SU-DHL-6 (cell line): ENCODE measurements at regions not wholly inside any gene's neighbourhood (a gene's known extent, or its start where the extent isn't known, plus 50 kb on each side); places are given as distances from the start of the nearest gene placed in this dataset.

Experiments
- H2AFZ ChIP-seq: fragments of 200-600 bp; sonication (generic); 2 replicates; pipeline ENCODE4 v1.6.1; 2014; ENCODE audit warnings: low read depth, mild to moderate bottlenecking, moderate library complexity, mixed read lengths, antibody characterized with exemption, low read length; ENCODE audit not compliant: severe bottlenecking
- H3F3A ChIP-seq: fragments of 200-600 bp; shearing (Covaris generic); 2 replicates; pipeline ENCODE4 v1.6.0; 2016; ENCODE audit warnings: antibody characterized with exemption, mild to moderate bottlenecking; ENCODE audit not compliant: insufficient read depth
- H3K27ac ChIP-seq: fragments of 200-600 bp; sonication (generic); 2 replicates; pipeline ENCODE4 v1.5.1; 2016; ENCODE audit warnings: low read depth, mild to moderate bottlenecking, low read length, moderate library complexity, mixed read lengths
- H3K27me3 ChIP-seq: fragments of 200-600 bp; sonication (generic), shearing (Covaris generic); 2 replicates; pipeline ENCODE4 v1.6.0; 2014; ENCODE audit warnings: mild to moderate bottlenecking, low read length
- H3K36me3 ChIP-seq: fragments of 200-600 bp; sonication (generic); 2 replicates; pipeline ENCODE4 v1.6.1; 2014; ENCODE audit warnings: mild to moderate bottlenecking, low read length, mixed read lengths
- H3K4me2 ChIP-seq: fragments of 300-600, 200-600 bp; shearing (Covaris generic), sonication (generic); 2 replicates; pipeline ENCODE4 v1.6.0; 2014; ENCODE audit warnings: low read length, low read depth, mild to moderate bottlenecking; ENCODE audit not compliant: poor library complexity, severe bottlenecking
- H3K4me3 ChIP-seq: fragments of 200-600 bp; sonication (generic); 2 replicates; pipeline ENCODE4 v1.5.1; 2014; ENCODE audit warnings: antibody characterized with exemption, low read length, mild to moderate bottlenecking, mixed read lengths; ENCODE audit not compliant: insufficient read depth, poor library complexity, severe bottlenecking
- H3K79me2 ChIP-seq: fragments of 200-600 bp; sonication (generic); 2 replicates; pipeline ENCODE4 v1.6.1; 2014; ENCODE audit warnings: mild to moderate bottlenecking, low read length, moderate library complexity; ENCODE audit not compliant: insufficient read depth
- H3K9ac ChIP-seq: fragments of 200-600 bp; sonication (generic); 2 replicates; pipeline ENCODE4 v1.7.0; 2014; ENCODE audit warnings: mild to moderate bottlenecking, low read length
- H3K9me2 ChIP-seq: fragments of 200-600 bp; sonication (generic); replicated peaks from 2 replicates; pipeline ENCODE4 v1.6.1; 2014; ENCODE audit warnings: low read length; ENCODE audit not compliant: insufficient read depth
- H3K9me3 ChIP-seq: fragments of 200-600 bp; sonication (generic); 2 replicates; pipeline ENCODE4 v1.6.1; 2014; ENCODE audit warnings: low read length, mixed read lengths; ENCODE audit not compliant: insufficient read depth
- H4K20me1 ChIP-seq: fragments of 200-600 bp; sonication (generic); 2 replicates; pipeline ENCODE4 v1.6.1; 2014; ENCODE audit warnings: low read depth, mild to moderate bottlenecking, antibody characterized with exemption, low read length, moderate library complexity, mixed read lengths
- CTCF ChIP-seq: fragments of 200-600 bp; sonication (generic); IDR thresholded peaks from one replicate; pipeline ENCODE4 v1.5.1; 2017; ENCODE audit warnings: antibody characterized with exemption, mild to moderate bottlenecking, low read length, moderate library complexity; ENCODE audit not compliant: insufficient read depth, poor library complexity, severe bottlenecking
- EZH2phosphoT487 ChIP-seq: fragments of 200-600 bp; sonication (generic), shearing (Covaris generic); conservative IDR thresholded peaks from 2 replicates; pipeline ENCODE4 v1.6.1; 2018; ENCODE audit warnings: mild to moderate bottlenecking, antibody characterized with exemption, low read length, moderate library complexity, mixed read lengths

DNA sequence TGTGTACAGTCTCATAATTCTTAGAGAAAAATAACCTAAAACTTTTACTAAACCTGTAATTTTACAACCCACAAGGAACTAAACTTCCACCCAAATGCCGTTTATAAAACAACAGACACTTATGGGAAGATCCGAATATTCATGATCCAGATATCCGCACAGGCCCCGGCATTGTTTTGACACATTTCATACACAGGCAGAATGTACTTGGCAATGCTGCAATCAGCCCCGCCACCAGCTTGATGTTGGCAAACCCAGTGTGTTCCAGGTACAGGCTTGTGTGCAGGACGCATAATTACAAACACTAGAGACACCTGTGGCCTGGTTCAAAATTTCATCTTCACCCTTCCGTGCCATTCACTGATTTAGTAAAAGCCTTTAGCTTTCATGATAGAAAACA, 393.0 kb upstream of the SALL3 start:
- Histone ChIP-seq H3K4me2 (no peak overlapping the region), H4K20me1 (no peaks in the 10 kb centered on the region), H3K79me2 (no peaks in the 10 kb centered on the region), H3K9me2 (no peaks in the 10 kb centered on the region), H2AFZ (no peak overlapping the region), H3K27me3 (no peaks in the 10 kb centered on the region), H3K9me3 (no peaks in the 10 kb centered on the region), H3K27ac (no peak overlapping the region), H3K9ac (no peak overlapping the region), H3K36me3 (no peaks in the 10 kb centered on the region), H3F3A (no peaks in the 10 kb centered on the region), H3K4me3 (no peak overlapping the region)
- TF ChIP-seq EZH2phosphoT487 (no peak), CTCF (no peak)

DNA sequence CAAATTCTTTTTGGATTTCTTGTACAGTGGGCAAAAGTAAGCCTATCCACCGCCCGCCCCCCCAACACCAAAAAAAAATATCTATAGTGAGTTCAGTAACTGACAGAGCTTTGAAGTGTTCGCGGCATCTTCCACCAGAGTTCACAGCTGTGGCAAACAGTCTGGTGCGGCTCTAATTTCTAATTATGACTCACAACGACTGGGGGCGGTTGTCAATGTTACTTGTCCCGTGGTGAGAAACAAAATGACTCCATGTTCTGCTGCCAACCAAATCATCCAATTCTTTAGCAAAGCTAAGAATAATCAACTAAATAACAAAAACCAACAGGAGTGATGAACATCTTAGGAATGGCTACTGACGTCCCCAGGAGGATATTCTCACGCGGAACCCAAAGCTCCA, 392.5 kb upstream of the SALL3 start:
- Histone ChIP-seq H3K79me2 (no peaks in the 10 kb centered on the region), H4K20me1 (no peaks in the 10 kb centered on the region), H3K36me3 (no peaks in the 10 kb centered on the region), H3K9me3 (no peaks in the 10 kb centered on the region), H3K9ac (no peak overlapping the region), H3K4me3 (no peak overlapping the region), H3K27ac (no peak overlapping the region), H3K4me2 (no peak overlapping the region), H2AFZ (no peak overlapping the region), H3K9me2 (no peaks in the 10 kb centered on the region), H3K27me3 (no peaks in the 10 kb centered on the region), H3F3A (no peaks in the 10 kb centered on the region)
- TF ChIP-seq CTCF = no peak
- TF ChIP-seq EZH2phosphoT487 = no peak

DNA sequence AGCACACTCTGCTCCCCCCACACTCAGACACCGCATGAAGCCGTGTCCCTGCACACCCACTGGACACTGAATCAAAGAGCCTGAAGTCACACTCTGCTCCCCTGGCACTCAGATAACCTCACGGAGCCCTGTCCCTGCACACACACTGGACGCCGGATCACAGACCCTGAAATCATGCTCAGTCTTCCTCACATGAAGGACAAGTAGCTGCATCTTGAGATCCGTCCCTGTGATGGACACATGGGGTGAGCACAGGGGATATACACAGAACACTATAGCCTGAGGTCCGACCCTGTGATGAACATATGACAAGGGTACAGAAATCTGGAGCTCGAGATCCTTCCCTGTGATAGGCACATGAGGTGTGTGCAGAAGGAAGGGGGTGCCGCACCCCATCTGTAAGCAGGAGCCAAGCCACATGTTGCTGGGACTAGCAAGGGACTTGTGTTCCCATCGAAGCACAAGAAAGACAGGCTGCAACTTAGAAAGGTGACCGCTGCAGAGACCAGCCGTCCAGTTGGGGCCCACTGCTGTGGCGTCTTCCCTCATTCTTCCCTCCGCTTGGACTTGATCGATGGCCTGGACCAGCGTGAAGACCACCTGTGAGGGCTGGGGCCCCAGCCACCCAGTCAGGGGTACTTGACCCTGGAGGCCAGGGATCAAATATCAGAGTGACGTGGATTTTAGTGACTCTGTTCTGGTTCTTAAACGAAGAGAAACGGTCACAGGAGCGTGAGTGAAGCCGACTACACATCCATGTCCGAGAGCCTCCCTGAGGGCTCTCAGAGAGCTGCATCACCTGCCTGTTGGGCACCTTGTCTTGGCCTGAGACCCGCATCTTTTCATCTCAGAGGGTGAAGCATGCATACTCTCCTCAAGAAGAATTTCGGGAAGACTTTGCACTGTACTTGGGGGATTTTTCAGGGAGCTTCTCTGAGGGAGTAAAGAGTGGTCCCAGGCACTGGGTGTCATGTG, 391.7 kb upstream of the SALL3 start:
- Histone ChIP-seq H3K4me2 (no peak overlapping the region), H3F3A (no peaks in the 10 kb centered on the region), H3K9me2 (no peaks in the 10 kb centered on the region), H3K9me3 (no peaks in the 10 kb centered on the region), H3K79me2 (no peaks in the 10 kb centered on the region), H3K27ac (no peak overlapping the region), H2AFZ (no peak overlapping the region), H3K27me3 (no peaks in the 10 kb centered on the region), H3K9ac (no peak overlapping the region), H3K36me3 (no peaks in the 10 kb centered on the region), H4K20me1 (no peaks in the 10 kb centered on the region), H3K4me3 (no peak overlapping the region)
- TF ChIP-seq EZH2phosphoT487 = no peak
- TF ChIP-seq CTCF = no peak
